AG10803 (cell line): ENCODE measurements at regions not wholly inside any gene's neighbourhood (a gene's known extent, or its start where the extent isn't known, plus 50 kb on each side); places are given as distances from the start of the nearest gene placed in this dataset.

Experiments
- DNase-seq: peaks from one replicate; pipeline ENCODE4 v3.0.0; 2010; ENCODE audit warnings: low read depth
- H3K4me3 ChIP-seq: 2 replicates; pipeline ENCODE4 v1.5.1; 2011; ENCODE audit warnings: mild to moderate bottlenecking, low read length, control low read depth
- CTCF ChIP-seq: conservative IDR thresholded peaks from 2 replicates; pipeline ENCODE4 v1.5.1; 2011; ENCODE audit warnings: mild to moderate bottlenecking, low read length, control low read depth, inconsistent platforms

- TF ChIP-seq CTCF = no peak
Observed at GRCh38 chr3:43221076-43221475, 65.3 kb upstream of the SNRK start.

GRCh38 chr3:43219616-43220015, 66.7 kb upstream of the SNRK start:
- DNase-seq = no peak
- TF ChIP-seq CTCF = no peak
- H3K4me3 ChIP-seq = no peak overlapping the region

More at GRCh38 chr3:43221076-43221475, 65.3 kb upstream of the SNRK start:
- H3K4me3 ChIP-seq = no peak overlapping the region
- DNase-seq = no peak

DNA sequence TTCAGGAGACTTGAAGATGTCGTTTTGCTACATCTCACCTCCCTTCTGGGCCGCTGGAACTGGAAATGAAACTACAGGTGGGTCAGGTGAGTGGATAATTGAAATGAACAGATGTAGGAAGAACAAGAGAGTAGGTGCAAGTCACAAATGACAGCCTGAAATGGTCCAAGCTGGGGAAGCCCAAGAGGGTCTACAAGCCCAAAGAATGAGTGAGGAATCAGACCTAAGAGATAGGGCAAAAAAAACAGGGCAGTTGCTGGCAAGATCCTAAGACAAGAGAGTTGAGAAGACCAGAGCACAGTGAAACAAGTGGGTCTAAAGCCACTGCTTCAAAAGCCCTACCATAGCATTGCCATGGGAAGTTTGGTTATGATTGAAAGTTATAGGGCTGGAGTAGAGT, 67.4 kb upstream of the SNRK start:
- no peak for TF ChIP-seq CTCF
- no peak for DNase-seq
- no peak overlapping the region for H3K4me3 ChIP-seq

DNA sequence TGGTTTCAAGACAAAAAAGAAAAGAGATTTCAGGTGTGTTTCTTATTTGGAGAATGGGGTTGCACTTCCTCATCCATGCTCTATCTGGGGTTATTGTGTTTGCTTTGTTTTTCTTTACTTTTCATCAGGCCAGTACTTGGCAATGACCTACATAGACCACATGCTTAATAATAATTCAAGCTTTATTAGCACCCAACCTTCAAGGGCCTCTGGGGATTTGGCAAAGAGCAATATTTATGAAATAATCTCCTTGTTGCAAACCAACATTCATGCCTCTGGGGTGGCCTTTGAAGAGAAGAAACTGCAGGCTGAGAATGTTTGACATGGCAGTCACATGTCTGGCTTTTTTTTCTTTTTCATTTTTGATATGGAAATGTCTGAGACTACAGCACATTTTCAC, 68.2 kb upstream of the SNRK start:
- no peak for DNase-seq
- H3K4me3 ChIP-seq = no peak overlapping the region
- TF ChIP-seq CTCF = no peak

DNA sequence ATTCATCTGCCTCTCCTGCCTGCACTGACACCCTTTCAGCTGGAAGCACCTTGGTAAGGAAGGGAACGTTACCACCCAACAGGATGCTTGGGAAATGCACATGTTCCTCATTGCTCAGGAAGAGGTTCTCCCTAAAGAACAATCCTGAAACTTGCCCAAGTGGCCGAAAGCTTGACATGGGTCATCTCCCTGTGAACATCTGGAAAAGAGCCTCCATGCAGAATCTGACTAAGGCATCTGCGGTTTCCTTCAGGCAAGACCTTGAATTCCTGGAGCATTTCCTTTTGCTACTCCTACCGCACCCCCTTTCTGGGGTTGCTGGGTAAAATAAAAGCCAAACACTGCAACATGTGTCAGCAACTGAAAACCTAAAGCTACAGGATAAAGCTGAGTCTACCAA, 68.7 kb upstream of the SNRK start:
- no peak for TF ChIP-seq CTCF
- peak; percentile 83 for DNase-seq
- H3K4me3 ChIP-seq = no peak overlapping the region

DNA sequence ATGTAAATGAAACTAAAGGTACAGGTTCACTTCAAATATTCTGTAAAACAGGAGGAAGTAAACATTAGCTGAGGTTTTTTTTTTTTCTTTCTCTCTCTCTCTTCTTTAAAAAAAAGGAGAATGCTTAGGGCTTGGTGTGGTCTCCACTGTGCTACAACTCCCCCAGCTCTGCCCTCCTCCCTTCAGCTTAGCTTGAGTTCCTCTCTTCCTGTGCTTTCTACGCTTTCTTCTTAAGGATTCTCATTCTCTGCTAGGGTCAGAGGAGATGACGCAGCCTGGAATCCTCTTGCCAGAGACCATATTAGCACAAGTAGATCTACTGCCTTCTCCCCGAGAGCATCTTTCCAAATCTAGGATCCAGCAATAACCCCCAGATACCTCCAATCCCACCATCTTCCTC, 69.1 kb upstream of the SNRK start:
- no peak for TF ChIP-seq CTCF
- DNase-seq = no peak
- no peak overlapping the region for H3K4me3 ChIP-seq

DNA sequence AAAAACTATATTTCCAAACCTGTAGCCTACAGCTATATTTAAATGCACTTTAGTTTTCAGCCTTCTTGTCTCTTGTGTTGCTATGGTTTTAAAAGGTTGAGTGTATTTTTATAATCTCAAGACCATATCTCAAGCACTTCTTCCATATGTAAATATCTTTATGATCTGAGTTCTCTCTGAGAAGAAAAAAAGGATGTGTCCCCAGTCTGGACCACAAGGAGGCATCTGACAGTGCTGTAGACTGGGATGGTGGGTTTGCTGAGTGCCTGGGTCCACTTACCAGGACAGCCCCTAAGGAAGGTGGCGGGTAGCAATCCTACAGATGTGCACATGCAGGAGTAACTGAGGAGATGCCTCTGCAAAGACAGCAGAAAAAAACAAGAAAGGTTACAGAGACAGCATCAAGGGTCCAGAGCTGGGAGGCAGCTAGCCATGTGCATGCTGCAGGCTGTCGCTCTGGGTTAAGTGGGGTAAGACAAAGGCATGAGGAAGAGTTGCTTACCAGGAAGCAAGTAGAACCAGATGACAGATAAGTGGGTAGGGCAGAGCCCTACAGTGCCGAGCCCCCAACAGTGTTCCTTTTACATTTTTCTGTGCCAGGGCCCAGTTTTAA, 70.6 kb upstream of the SNRK start:
- TF ChIP-seq CTCF = no peak
- no peak overlapping the region for H3K4me3 ChIP-seq
- DNase-seq = no peak
